H9 (cell line): ENCODE measurements at regions not wholly inside any gene's neighbourhood (a gene's known extent, or its start where the extent isn't known, plus 50 kb on each side); places are given as distances from the start of the nearest gene placed in this dataset.

Experiments
- DNase-seq: peaks from one replicate; pipeline ENCODE4 v3.0.0-alpha.2; 2017
- H2AFZ ChIP-seq: one replicate; pipeline ENCODE4 v1.6.1; 2013; ENCODE audit warnings: mild to moderate bottlenecking, low read length, control low read depth, moderate library complexity
- H2AK5ac ChIP-seq: 2 replicates; pipeline ENCODE4 v1.6.1; 2013; ENCODE audit warnings: low read length, control low read depth, mixed read lengths; ENCODE audit not compliant: insufficient read length
- H2BK120ac ChIP-seq: one replicate; pipeline ENCODE4 v1.6.1; 2013; ENCODE audit warnings: low read depth, mild to moderate bottlenecking, low read length, control low read depth, inconsistent platforms; ENCODE audit not compliant: poor library complexity, severe bottlenecking
- H2BK12ac ChIP-seq: 2 replicates; pipeline ENCODE4 v1.6.1; 2013; ENCODE audit warnings: low read length, control low read depth, mixed read lengths, low read depth; ENCODE audit not compliant: insufficient read length
- H2BK15ac ChIP-seq: 2 replicates; pipeline ENCODE4 v1.6.1; 2013; ENCODE audit warnings: low read depth, low read length, control low read depth
- H2BK20ac ChIP-seq: one replicate; pipeline ENCODE4 v1.6.1; 2013; ENCODE audit warnings: low read depth, mild to moderate bottlenecking, low read length, control low read depth, inconsistent platforms; ENCODE audit not compliant: poor library complexity, severe bottlenecking
- H2BK5ac ChIP-seq: 2 replicates; pipeline ENCODE4 v1.6.1; 2013; ENCODE audit warnings: low read length, control low read depth, mixed read lengths; ENCODE audit not compliant: insufficient read length
- H3K14ac ChIP-seq: 2 replicates; pipeline ENCODE4 v1.6.1; 2013; ENCODE audit warnings: low read length, control low read depth; ENCODE audit not compliant: insufficient read depth
- H3K18ac ChIP-seq: 2 replicates; pipeline ENCODE4 v1.6.1; 2013; ENCODE audit warnings: low read depth, mild to moderate bottlenecking, mixed read lengths, low read length, control low read depth; ENCODE audit not compliant: insufficient read length
- H3K23ac ChIP-seq: 2 replicates; pipeline ENCODE4 v1.6.1; 2013; ENCODE audit warnings: low read length, control low read depth, mixed read lengths, low read depth; ENCODE audit not compliant: insufficient read length
- H3K23me2 ChIP-seq: 2 replicates; pipeline ENCODE4 v1.6.1; 2013; ENCODE audit warnings: low read depth, mild to moderate bottlenecking, mixed read lengths, low read length, control low read depth; ENCODE audit not compliant: insufficient read length, poor library complexity, severe bottlenecking
- H3K27ac ChIP-seq: 2 replicates; pipeline ENCODE4 v1.5.1; 2013; ENCODE audit warnings: low read length, control low read depth, mixed read lengths, low read depth; ENCODE audit not compliant: insufficient read length
- H3K27me3 ChIP-seq: 2 replicates; pipeline ENCODE4 v1.6.1; 2013; ENCODE audit warnings: low read length, control low read depth, inconsistent platforms; ENCODE audit not compliant: insufficient read depth
- H3K4ac ChIP-seq: 2 replicates; pipeline ENCODE4 v1.6.1; 2013; ENCODE audit warnings: low read depth, mild to moderate bottlenecking, control low read depth, inconsistent platforms, low read length, moderate library complexity
- H3K4me1 ChIP-seq: 2 replicates; pipeline ENCODE4 v1.6.1; 2013; ENCODE audit warnings: low read length, control low read depth, inconsistent platforms; ENCODE audit not compliant: insufficient read depth
- H3K4me2 ChIP-seq: 2 replicates; pipeline ENCODE4 v1.6.1; 2013; ENCODE audit warnings: low read length, control low read depth, mixed read lengths; ENCODE audit not compliant: insufficient read length, insufficient read depth
- H3K56ac ChIP-seq: 2 replicates; pipeline ENCODE4 v1.6.1; 2013; ENCODE audit warnings: low read depth, mild to moderate bottlenecking, mixed read lengths, low read length, control low read depth; ENCODE audit not compliant: insufficient read length
- H3K79me1 ChIP-seq: 2 replicates; pipeline ENCODE4 v1.6.1; 2013; ENCODE audit warnings: low read depth, mild to moderate bottlenecking, moderate library complexity, low read length, control low read depth, inconsistent platforms; ENCODE audit not compliant: insufficient read depth, poor library complexity, severe bottlenecking
- H3K79me2 ChIP-seq: 2 replicates; pipeline ENCODE4 v1.6.1; 2013; ENCODE audit warnings: low read length, control low read depth, inconsistent platforms; ENCODE audit not compliant: insufficient read depth
- H3K9ac ChIP-seq: 2 replicates; pipeline ENCODE4 v1.6.1; 2013; ENCODE audit warnings: low read length, control low read depth, mixed read lengths; ENCODE audit not compliant: insufficient read length; ENCODE audit errors: extremely low read depth
- H3K9me3 ChIP-seq: one replicate; pipeline ENCODE4 v1.6.1; 2013; ENCODE audit warnings: low read depth, low read length, inconsistent platforms; ENCODE audit not compliant: control insufficient read depth
- H3T11ph ChIP-seq: one replicate; pipeline ENCODE4 v1.6.1; 2013; ENCODE audit warnings: mild to moderate bottlenecking, low read length, control low read depth, inconsistent platforms
- H4K20me1 ChIP-seq: one replicate; pipeline ENCODE4 v1.6.1; 2013; ENCODE audit not compliant: control insufficient read depth, insufficient read length, insufficient read depth
- H4K5ac ChIP-seq: 2 replicates; pipeline ENCODE4 v1.6.1; 2013; ENCODE audit warnings: low read depth, mild to moderate bottlenecking, mixed read lengths, low read length, control low read depth; ENCODE audit not compliant: insufficient read length
- H4K8ac ChIP-seq: replicated peaks from 2 replicates; pipeline ENCODE4 v1.6.1; 2013; ENCODE audit warnings: low read length, control low read depth, mixed read lengths, low read depth; ENCODE audit not compliant: insufficient read length
- H4K91ac ChIP-seq: 2 replicates; pipeline ENCODE4 v1.6.1; 2013; ENCODE audit warnings: low read depth, mild to moderate bottlenecking, moderate library complexity, mixed read lengths, low read length, control low read depth; ENCODE audit not compliant: insufficient read length
- H3K27ac Mint-ChIP-seq, 3 experiments: 2 replicates in 2 of 3; 3 replicates in 1 of 3; pipeline ENCODE4 v1.8.0; 2020 to 2021; ENCODE audit warnings: mixed read lengths in 3 of 3, mild to moderate bottlenecking in 1 of 3, moderate library complexity in 1 of 3
- H3K27me3 Mint-ChIP-seq: 2 replicates; pipeline ENCODE4 v1.8.0; 2021; ENCODE audit warnings: low read depth, mild to moderate bottlenecking, moderate library complexity, mixed read lengths
- H3K36me3 Mint-ChIP-seq, 3 experiments: 2 replicates in 2 of 3; 3 replicates in 1 of 3; pipeline ENCODE4 v1.8.0; 2020 to 2021; ENCODE audit warnings: low read depth in 3 of 3, mixed read lengths in 3 of 3; ENCODE audit not compliant: insufficient read depth in 1 of 3
- H3K4me1 Mint-ChIP-seq, 2 experiments: 2 replicates each; pipeline ENCODE4 v1.8.0; 2020; ENCODE audit warnings: mixed read lengths in 2 of 2
- H3K4me3 Mint-ChIP-seq, 2 experiments: 2 replicates in 1 of 2; 3 replicates in 1 of 2; pipeline ENCODE4 v1.8.0; 2020 to 2021; ENCODE audit warnings: mild to moderate bottlenecking in 2 of 2, mixed read lengths in 2 of 2, moderate library complexity in 1 of 2
- H3K9me3 Mint-ChIP-seq, 2 experiments: 2 replicates in 1 of 2; 3 replicates in 1 of 2; pipeline ENCODE4 v1.8.0; 2020; ENCODE audit warnings: mild to moderate bottlenecking in 2 of 2, mixed read lengths in 2 of 2, moderate library complexity in 1 of 2
- CTCF ChIP-seq: fragments of 200-600 bp; sonication (generic); conservative IDR thresholded peaks from 3 replicates; pipeline ENCODE4 v1.8.0; 2021; ENCODE audit warnings: antibody characterized with exemption, mild to moderate bottlenecking
- WGBS: extraction: QIAGEN DNeasy Blood & Tissue Kit; methylation state at CpG from one replicate; pipeline ENCODE4 v1.1.7; 2013; ENCODE audit warnings: missing lambda C conversion rate, low lambda C conversion rate, mixed read lengths; ENCODE audit not compliant: insufficient read length; ENCODE audit errors: extremely low coverage; 5-methylcytosine and 5-hydroxymethylcytosine counted together

DNA sequence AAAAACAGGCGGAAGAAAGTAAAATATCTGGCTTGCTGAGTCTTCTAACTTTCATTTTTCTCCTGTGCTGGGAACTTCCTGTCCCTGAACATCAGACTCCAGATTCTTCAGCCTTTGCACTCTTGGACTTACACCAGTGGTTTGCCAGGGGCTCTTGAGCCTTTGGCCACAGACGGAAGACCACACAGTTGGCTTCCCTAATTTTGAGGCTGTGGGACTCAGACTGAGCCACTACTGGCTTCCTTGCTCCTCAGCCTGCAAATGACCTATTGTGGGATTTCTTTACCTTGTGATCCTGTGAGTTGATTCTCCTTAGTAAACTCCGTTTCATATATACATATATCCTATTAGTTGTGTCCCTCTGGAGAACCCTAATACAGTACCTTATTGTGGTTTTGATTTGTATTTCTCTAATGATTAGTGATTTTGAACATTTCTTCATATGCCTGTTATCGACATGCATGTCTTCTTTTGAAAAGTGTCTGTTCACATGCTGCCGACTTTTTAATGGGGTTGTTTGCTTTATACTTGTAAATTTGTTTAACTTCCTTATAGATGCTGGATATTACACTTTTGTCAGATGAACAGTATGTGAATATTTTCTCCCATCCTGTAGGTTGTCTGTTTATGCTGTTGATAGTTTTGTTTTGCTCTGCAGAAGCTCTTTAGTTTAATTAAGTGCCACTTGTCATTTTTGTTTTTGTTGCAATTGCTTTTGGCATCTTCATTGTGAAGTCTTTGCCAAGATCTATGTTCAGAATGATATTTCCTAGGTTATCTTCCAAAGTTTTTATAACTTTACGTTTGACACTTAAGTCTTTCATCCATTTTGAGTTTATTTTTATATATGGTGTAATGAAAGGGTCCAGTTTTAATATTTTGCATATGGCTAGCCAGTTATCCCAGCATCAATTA is 348.8 kb upstream of the SETBP1 start:
- no CpG with 5 or more reads among the region's 6 CpGs for WGBS
- no peak overlapping the region for H3K14ac ChIP-seq

More for the DNA sequence above, 348.8 kb upstream of the SETBP1 start:
- H3K79me2 ChIP-seq: no peaks in the 10 kb centered on the region
- no peak overlapping the region for H2AK5ac ChIP-seq
- H3K27me3 ChIP-seq: no peaks in the 10 kb centered on the region
- Mint-ChIP-seq H3K9me3 (peaks cover 3% of the 10 kb centered on the region in 2 experiments; a peak in 3 of 5 replicates), H3K4me3 (no peak overlapping the region), H3K36me3 (no peaks in the 10 kb centered on the region; a peak in 2 of 7 replicates), H3K27me3 (no peaks in the 10 kb centered on the region; the same call in 1 of the 2 replicates), H3K27ac (no peak overlapping the region), H3K4me1 (no peaks in the 10 kb centered on the region)
- H2BK20ac ChIP-seq: no peak overlapping the region
- TF ChIP-seq CTCF: no peak
- no peak overlapping the region for H2BK15ac ChIP-seq
- no peak overlapping the region for H3K56ac ChIP-seq
- no peak overlapping the region for H4K91ac ChIP-seq
- H4K8ac ChIP-seq: no peak overlapping the region
- no peak overlapping the region for H2BK12ac ChIP-seq
- no peak overlapping the region for H3K23ac ChIP-seq
- H2BK120ac ChIP-seq: no peak overlapping the region
- H2AFZ ChIP-seq: no peak overlapping the region
- H3K4me2 ChIP-seq: no peak overlapping the region
- H3K4ac ChIP-seq: no peak overlapping the region
- H3K18ac ChIP-seq: no peak overlapping the region
- H3K79me1 ChIP-seq: no peaks in the 10 kb centered on the region
- H4K5ac ChIP-seq: no peak overlapping the region
- no peak overlapping the region for H2BK5ac ChIP-seq
- H3K9me3 ChIP-seq: no peaks in the 10 kb centered on the region
- H3K23me2 ChIP-seq: no peaks in the 10 kb centered on the region
- H4K20me1 ChIP-seq: no peaks in the 10 kb centered on the region
- H3K27ac ChIP-seq: no peak overlapping the region
- H3K9ac ChIP-seq: no peak overlapping the region
- H3K4me1 ChIP-seq: no peaks in the 10 kb centered on the region
- DNase-seq: no peak
- H3T11ph ChIP-seq: no peak overlapping the region
